ENCODE measurements at regions not wholly inside any gene's neighbourhood (a gene's known extent, or its start where the extent isn't known, plus 50 kb on each side); places are given as distances from the start of the nearest gene placed in this dataset.
"Not testable (repeated sequence)": the region's sequence is repeated elsewhere in the genome, so short reads cannot be mapped to it uniquely, and the experiment has no call there.

- no peak overlapping the region for H3K27ac Mint-ChIP-seq
- no peaks in the 10 kb centered on the region for H3K9me3 Mint-ChIP-seq
- H3K36me3 Mint-ChIP-seq: no peaks in the 10 kb centered on the region
- DNase-seq (ENCODE audit: low spot score in 2 of 2, unreplicated experiment in 2 of 2): no peak
- H3K4me1 Mint-ChIP-seq: peaks cover 13% of the 10 kb centered on the region
- H3K4me3 Mint-ChIP-seq: no peak overlapping the region
- no peaks in the 10 kb centered on the region for H3K27me3 Mint-ChIP-seq (ENCODE audit: low read depth)
- no peak for TF ChIP-seq CTCF (IDR thresholded peaks at IDR 0.05; ENCODE audit: unreplicated experiment)
These were observed 171.5 kb downstream of the LY86 start for GRCh38 chr6:6760002-6760401.

GRCh38 chr6:6762566-6762965 lies 174.0 kb downstream of the LY86 start:
- not testable (repeated sequence) for H3K27ac Mint-ChIP-seq; DNase-seq (ENCODE audit: low spot score in 2 of 2, unreplicated experiment in 2 of 2); H3K27me3 Mint-ChIP-seq (ENCODE audit: low read depth); H3K4me3 Mint-ChIP-seq; H3K36me3 Mint-ChIP-seq; H3K9me3 Mint-ChIP-seq
- H3K4me1 Mint-ChIP-seq: peaks cover 13% of the 10 kb centered on the region

GRCh38 chr6:6764764-6765434 lies 176.4 kb downstream of the LY86 start:
- no peak overlapping the region for H3K4me3 Mint-ChIP-seq
- no peaks in the 10 kb centered on the region for H3K36me3 Mint-ChIP-seq
- no peaks in the 10 kb centered on the region for H3K4me1 Mint-ChIP-seq
- H3K27me3 Mint-ChIP-seq (ENCODE audit: low read depth): no peaks in the 10 kb centered on the region
- no peak for DNase-seq (ENCODE audit: low spot score in 2 of 2, unreplicated experiment in 2 of 2)
- no peaks in the 10 kb centered on the region for H3K9me3 Mint-ChIP-seq
- no peak overlapping the region for H3K27ac Mint-ChIP-seq
- TF ChIP-seq CTCF (IDR thresholded peaks at IDR 0.05; ENCODE audit: unreplicated experiment): no peak

- Mint-ChIP-seq H3K27ac (no peak overlapping the region), H3K4me1 (no peaks in the 10 kb centered on the region), H3K9me3 (peaks cover 5% of the 10 kb centered on the region), H3K27me3 (ENCODE audit: low read depth) (no peaks in the 10 kb centered on the region), H3K36me3 (no peaks in the 10 kb centered on the region), H3K4me3 (no peak overlapping the region)
- DNase-seq (ENCODE audit: low spot score in 2 of 2, unreplicated experiment in 2 of 2): no peak
- TF ChIP-seq CTCF (IDR thresholded peaks at IDR 0.05; ENCODE audit: unreplicated experiment): no peak
These were observed 177.8 kb downstream of the LY86 start for GRCh38 chr6:6766230-6766905.

GRCh38 chr6:6769466-6769865 lies 180.9 kb downstream of the LY86 start:
- no peaks in the 10 kb centered on the region for H3K4me1 Mint-ChIP-seq
- peaks cover 5% of the 10 kb centered on the region for H3K9me3 Mint-ChIP-seq

More at GRCh38 chr6:6769466-6769865, 180.9 kb downstream of the LY86 start:
- Mint-ChIP-seq H3K4me3 (no peak overlapping the region), H3K27ac (no peak overlapping the region), H3K27me3 (ENCODE audit: low read depth) (no peaks in the 10 kb centered on the region), H3K36me3 (no peaks in the 10 kb centered on the region)
- no peak for DNase-seq (ENCODE audit: low spot score in 2 of 2, unreplicated experiment in 2 of 2)
- no peak for TF ChIP-seq CTCF (IDR thresholded peaks at IDR 0.05; ENCODE audit: unreplicated experiment)
